ENCODE measurements at regions not wholly inside any gene's neighbourhood (a gene's known extent, or its start where the extent isn't known, plus 50 kb on each side); places are given as distances from the start of the nearest gene placed in this dataset.

GRCh38 chr1:239682960-239683359 is 296.6 kb downstream of the CHRM3 start:
- no peak for TF ChIP-seq EZH2phosphoT487 (IDR thresholded peaks at IDR 0.05; ENCODE audit: borderline replicate concordance, low read depth, low read length)
- TF ChIP-seq CTCF (conservative IDR thresholded peaks at IDR 0.05; ENCODE audit: low read length): no peak

All from OCI-LY7 (cell line).